GM18867 (cell line): ENCODE measurements at regions not wholly inside any gene's neighbourhood (a gene's known extent, or its start where the extent isn't known, plus 50 kb on each side); places are given as distances from the start of the nearest gene placed in this dataset.

Experiments used
- ATAC-seq: cut with Tn5 transposase; IDR thresholded peaks from one replicate; pipeline ENCODE4 v1.9.1; 2021; ENCODE audit warnings: mild to moderate bottlenecking, moderate library complexity; ENCODE audit not compliant: unreplicated experiment

GRCh38 chr15:47513471-47513870 is 203.8 kb upstream of the SEMA6D start:
- no peak for ATAC-seq

GRCh38 chr15:47514200-47514652 is 203.1 kb upstream of the SEMA6D start:
- ATAC-seq = no peak

GRCh38 chr15:47516558-47516957 is 200.7 kb upstream of the SEMA6D start:
- no peak for ATAC-seq

DNA sequence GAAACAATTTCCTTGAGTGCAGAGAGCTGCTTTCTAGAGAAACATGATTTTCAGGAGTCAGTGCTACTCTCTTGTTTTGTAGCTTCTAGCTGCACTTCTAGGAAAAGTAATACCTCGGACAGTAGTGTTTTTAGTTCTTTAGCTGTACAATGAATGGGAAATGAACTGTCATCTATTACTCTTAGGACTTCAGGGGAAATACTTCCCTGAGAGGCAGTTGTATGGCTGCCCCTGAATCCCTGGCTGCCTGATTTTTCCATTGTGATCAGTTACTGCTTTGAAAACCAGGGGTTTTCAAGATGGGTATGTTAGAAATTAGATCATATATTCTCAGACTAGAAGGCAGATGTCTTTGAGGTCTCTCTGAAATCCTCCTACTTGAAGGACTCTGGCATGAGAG is 200.3 kb upstream of the SEMA6D start:
- ATAC-seq = no peak

GRCh38 chr15:47517737-47518136 is 199.6 kb upstream of the SEMA6D start:
- no peak for ATAC-seq

DNA sequence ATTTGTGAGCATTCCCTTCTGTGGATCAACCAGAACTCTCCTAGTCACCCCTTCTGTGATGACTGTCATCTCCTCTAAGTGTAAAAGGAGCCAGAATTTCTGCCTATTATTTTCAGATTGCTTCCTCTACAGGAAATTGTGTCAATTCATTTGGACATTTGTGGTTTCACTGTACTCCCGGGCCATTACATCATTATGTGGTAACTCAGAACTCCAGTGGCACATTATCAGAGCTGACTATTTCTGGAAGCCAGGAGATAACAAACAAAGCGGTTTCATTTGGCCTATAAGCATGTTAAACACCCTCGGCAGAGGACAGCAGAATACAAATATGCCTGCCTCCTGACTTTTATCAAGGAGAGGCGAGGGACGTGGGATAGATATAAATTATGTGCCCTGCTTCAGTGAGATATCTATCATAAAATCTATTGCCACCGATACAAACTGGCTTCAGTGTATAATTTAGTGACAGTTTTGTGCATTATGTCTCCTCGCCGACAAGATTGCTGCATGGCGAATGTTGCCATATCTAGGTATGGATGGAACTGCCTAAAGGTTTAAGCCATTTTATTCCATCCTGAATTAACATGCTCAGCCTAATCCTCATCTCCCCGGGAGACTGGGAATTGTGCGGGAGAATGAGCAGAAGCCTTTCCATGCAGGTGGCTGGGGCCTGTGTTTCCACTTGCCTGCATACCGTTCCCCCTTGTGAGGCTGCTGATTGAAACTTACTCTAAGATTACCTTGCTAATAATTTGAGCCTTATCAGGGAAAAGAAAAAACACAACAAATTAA is 193.4 kb upstream of the SEMA6D start:
- no peak for ATAC-seq

DNA sequence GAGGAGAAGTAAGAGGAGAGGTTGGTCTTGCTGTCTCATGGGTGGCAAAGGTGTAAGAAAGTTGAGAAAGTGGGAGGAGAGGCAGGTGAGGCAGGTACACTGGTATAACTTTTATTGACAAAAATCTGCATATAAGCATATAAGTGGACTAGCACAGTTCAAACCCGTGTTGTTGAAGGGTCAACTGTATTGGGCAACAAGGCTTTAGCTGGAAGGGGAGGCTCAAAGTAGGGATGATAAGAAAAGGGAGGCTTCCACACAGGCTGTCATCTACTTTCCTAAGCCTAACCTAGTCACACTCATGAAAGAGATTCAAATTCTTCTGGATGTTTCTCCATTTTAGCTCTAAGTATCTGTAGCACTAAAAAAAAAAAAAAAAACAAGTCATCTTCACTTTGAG is 188.1 kb upstream of the SEMA6D start:
- ATAC-seq = no peak

DNA sequence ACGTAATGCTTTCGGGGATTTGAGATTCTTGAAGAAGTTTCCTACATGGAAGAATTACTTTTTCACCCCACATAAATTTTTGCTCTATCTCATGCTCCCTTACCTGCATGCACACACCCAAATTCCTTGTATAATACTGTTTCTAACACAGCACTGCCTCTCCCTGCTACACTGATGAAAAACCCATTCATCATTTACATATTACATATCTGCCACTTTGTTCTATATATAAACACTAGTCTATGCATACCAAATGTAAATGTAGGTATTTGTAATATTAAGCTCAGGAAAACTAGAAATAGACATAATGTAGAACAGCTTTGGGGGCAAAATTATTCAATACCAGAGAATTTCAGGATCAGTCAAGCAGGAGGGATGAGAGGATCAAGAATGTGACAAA is 182.6 kb upstream of the SEMA6D start:
- ATAC-seq = no peak

DNA sequence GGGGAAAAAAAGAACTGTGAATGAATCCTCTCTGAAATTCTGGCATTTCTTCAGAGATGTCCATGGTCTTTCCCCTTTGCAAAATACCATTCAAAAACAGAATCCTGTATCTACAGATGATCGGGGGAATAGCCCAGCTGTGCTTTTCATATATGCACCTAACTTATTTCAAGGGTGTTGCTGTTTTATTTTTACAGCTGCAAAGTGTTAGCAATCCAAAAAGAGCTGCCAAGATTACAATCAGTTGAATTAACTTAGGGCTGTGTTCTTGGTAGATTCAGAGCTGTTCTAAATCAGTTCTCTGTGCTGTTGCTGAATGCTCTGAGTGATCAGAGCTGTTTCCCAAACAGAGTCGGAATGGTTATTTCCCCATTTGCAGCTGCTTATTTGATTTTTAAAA is 175.7 kb upstream of the SEMA6D start:
- no peak for ATAC-seq

DNA sequence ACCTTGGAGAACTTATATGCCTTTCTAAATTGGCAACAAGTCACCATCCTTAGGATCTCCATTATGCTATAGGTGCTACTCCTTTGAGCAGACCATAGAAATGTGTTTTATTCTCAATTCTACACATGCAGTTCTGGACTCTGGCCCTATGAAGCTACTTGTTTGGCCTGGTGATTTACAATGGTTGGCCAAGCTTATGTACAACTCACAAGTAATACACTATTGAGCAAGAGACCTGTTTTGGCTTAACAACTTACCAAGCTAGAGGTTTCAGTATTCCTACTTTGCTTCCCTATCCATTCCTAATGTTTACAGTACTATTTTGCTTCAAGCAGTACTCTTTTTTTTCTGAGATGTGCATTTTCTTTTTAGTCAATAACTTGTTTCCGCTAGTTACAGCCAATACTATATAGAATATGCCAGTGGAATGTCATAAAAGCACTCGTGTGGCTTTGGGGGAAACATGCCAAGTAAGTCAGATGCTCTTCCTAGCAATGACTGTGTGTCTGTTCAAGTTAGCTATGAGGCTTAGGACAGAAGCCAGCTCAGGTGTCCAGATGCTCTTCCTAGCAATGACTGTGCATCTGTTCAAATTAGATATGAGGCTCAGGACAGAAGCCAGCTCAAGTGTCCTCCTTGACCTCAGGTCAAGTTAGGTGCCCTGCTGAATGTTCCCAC is 174.9 kb upstream of the SEMA6D start:
- ATAC-seq = no peak

- no peak for ATAC-seq
Observed at GRCh38 chr15:47548231-47548630, 169.1 kb upstream of the SEMA6D start.

GRCh38 chr15:47548986-47549385 is 168.3 kb upstream of the SEMA6D start:
- ATAC-seq = no peak

- no peak for ATAC-seq
Observed at GRCh38 chr15:47551079-47551478, 166.2 kb upstream of the SEMA6D start.

GRCh38 chr15:47551546-47551945 is 165.8 kb upstream of the SEMA6D start:
- ATAC-seq = no peak

- ATAC-seq = no peak
Observed at GRCh38 chr15:47552978-47553608, 164.2 kb upstream of the SEMA6D start.

DNA sequence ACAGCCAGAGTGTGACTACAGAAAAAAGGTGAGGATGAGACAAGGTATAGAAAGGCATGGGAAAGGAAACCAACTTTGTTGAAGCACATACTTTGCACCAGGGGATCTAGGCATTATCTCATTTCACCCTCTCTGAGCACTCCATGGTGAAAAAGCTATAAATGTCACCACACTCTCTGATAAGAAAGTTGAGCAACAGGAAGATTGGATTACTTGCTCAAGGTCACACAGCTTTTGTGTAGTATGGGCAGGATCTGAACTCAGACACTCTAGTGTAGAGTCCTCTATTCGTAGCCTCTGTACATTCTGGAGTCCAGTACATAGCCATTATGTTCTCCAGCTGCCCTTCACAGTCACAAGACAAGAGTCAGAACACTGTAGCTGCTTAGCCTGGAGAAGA is 163.4 kb upstream of the SEMA6D start:
- ATAC-seq = no peak

- ATAC-seq = no peak
Observed at GRCh38 chr15:47561102-47561501, 156.2 kb upstream of the SEMA6D start.

DNA sequence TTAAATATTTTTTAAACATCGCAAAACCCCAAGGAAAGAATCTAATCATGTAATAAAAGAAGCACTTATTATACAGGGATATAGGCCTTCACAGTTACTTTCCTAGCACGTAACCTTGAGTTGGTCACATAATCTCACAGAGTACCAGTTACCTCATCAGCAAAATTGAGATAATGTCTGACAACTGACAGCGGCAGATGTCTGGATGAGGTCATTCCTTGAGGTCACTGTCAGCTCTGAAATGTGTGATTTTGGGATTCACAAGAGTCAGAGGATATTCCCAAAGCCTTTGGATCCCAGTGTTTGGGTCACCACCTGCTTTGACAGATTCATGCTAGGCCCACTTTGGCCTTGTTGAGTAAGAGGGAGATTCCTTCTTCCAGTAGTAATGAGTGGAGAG is 151.4 kb upstream of the SEMA6D start:
- no peak for ATAC-seq

DNA sequence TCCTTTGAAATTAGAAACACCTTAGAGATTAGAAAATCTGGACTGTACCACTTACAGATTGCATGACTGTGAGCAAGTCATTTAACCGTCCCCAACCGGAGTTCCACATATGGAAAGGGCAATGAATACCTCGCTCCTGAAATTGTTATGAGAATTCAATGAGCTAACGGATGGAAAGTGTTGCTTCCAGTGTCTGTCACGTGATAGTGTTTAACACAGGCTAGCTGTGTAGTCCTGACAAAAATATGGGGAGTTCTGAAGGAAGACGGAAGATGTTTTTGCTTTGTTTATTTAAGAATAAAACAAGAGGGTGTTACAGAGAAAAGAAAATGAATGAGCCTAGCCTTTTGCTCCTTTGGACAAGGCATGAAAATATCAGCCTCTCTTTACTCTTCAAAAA is 150.7 kb upstream of the SEMA6D start:
- ATAC-seq = no peak

DNA sequence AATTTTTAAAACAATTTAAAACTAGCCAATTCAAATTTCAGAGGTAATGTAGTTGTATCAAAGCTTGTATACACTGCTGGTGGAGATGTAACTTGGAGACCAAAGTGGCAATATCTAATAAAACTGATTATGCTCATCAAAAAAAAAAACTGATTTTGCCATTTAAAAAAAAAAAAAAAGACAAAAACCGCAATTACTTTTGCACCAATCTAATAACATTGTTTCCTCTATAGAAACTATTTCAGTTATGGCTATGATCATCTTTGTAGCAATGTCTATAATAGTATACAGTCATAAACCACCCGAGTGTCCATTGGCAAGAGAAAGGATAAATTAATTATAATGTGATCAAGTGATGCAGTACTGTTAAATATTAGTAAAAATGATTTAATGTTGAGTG is 149.3 kb upstream of the SEMA6D start:
- no peak for ATAC-seq

GRCh38 chr15:47570044-47570443 is 147.3 kb upstream of the SEMA6D start:
- no peak for ATAC-seq

DNA sequence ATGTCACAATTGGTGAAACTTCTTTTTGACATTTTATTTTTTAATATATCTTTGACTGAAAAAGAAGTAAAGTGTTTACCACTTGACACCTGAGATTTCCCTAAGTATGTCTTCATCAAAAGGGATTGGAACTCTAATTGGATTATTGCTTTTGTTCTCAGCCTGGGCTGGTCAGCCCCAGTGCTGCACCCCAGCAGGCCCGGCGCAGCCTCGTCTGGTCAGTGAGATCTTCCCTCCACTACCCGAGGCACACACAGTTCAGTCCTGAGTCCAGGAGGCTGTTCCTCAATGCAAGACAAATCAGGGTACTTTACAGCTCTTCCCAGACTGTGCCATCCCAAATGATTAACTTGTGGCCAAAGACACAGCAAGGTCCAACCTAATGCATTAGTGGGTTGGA is 146.9 kb upstream of the SEMA6D start:
- ATAC-seq = no peak
